ENCODE measurements at regions not wholly inside any gene's neighbourhood (a gene's known extent, or its start where the extent isn't known, plus 50 kb on each side); places are given as distances from the start of the nearest gene placed in this dataset.

- TF ChIP-seq CTCF (IDR thresholded peaks at IDR 0.05; ENCODE audit: insufficient read depth, low read length, poor library complexity, severe bottlenecking) = no peak
- no peaks in the 10 kb centered on the region for H3K36me3 ChIP-seq (ENCODE audit: control insufficient read depth, insufficient read depth, low read length)
These were observed 676.3 kb upstream of the GRAMD2B start for GRCh38 chr5:125746917-125747316.

GRCh38 chr5:125750147-125750860, 672.9 kb upstream of the GRAMD2B start:
- no peak for TF ChIP-seq CTCF (IDR thresholded peaks at IDR 0.05; ENCODE audit: insufficient read depth, low read length, poor library complexity, severe bottlenecking)
- no peak for DNase-seq (ENCODE audit: low read depth)
- Histone ChIP-seq H3K36me3 (ENCODE audit: control insufficient read depth, insufficient read depth, low read length) (no peaks in the 10 kb centered on the region), H3K27me3 (ENCODE audit: control insufficient read depth, insufficient read depth, low read length) (no peaks in the 10 kb centered on the region), H3K4me3 (ENCODE audit: low read depth, low read length) (no peak overlapping the region)

More at GRCh38 chr5:125746917-125747316, 676.3 kb upstream of the GRAMD2B start:
- H3K4me3 ChIP-seq (ENCODE audit: low read depth, low read length) = no peak overlapping the region
- no peak for DNase-seq (ENCODE audit: low read depth)
- no peaks in the 10 kb centered on the region for H3K27me3 ChIP-seq (ENCODE audit: control insufficient read depth, insufficient read depth, low read length)

- Histone ChIP-seq H3K4me3 (ENCODE audit: low read depth, low read length) (no peak overlapping the region), H3K27me3 (ENCODE audit: control insufficient read depth, insufficient read depth, low read length) (no peaks in the 10 kb centered on the region)
- DNase-seq (ENCODE audit: low read depth) = no peak
These were observed 672.4 kb upstream of the GRAMD2B start for GRCh38 chr5:125750861-125751186.

GRCh38 chr5:125756456-125756855, 666.8 kb upstream of the GRAMD2B start:
- DNase-seq (ENCODE audit: low read depth) = no peak
- Histone ChIP-seq H3K4me3 (ENCODE audit: low read depth, low read length) (no peak overlapping the region), H3K36me3 (ENCODE audit: control insufficient read depth, insufficient read depth, low read length) (no peaks in the 10 kb centered on the region), H3K27me3 (ENCODE audit: control insufficient read depth, insufficient read depth, low read length) (no peaks in the 10 kb centered on the region)
- TF ChIP-seq CTCF (IDR thresholded peaks at IDR 0.05; ENCODE audit: insufficient read depth, low read length, poor library complexity, severe bottlenecking) = no peak

More at GRCh38 chr5:125750861-125751186, 672.4 kb upstream of the GRAMD2B start:
- TF ChIP-seq CTCF (IDR thresholded peaks at IDR 0.05; ENCODE audit: insufficient read depth, low read length, poor library complexity, severe bottlenecking) = no peak
- no peaks in the 10 kb centered on the region for H3K36me3 ChIP-seq (ENCODE audit: control insufficient read depth, insufficient read depth, low read length)

- Histone ChIP-seq H3K36me3 (ENCODE audit: control insufficient read depth, insufficient read depth, low read length) (no peaks in the 10 kb centered on the region), H3K27me3 (ENCODE audit: control insufficient read depth, insufficient read depth, low read length) (no peaks in the 10 kb centered on the region), H3K4me3 (ENCODE audit: low read depth, low read length) (no peak overlapping the region)
- DNase-seq (ENCODE audit: low read depth) = no peak
- no peak for TF ChIP-seq CTCF (IDR thresholded peaks at IDR 0.05; ENCODE audit: insufficient read depth, low read length, poor library complexity, severe bottlenecking)
These were observed 656.5 kb upstream of the GRAMD2B start for GRCh38 chr5:125766706-125767105.

GRCh38 chr5:125775896-125776295, 647.3 kb upstream of the GRAMD2B start:
- H3K4me3 ChIP-seq (ENCODE audit: low read depth, low read length) = no peak overlapping the region
- H3K27me3 ChIP-seq (ENCODE audit: control insufficient read depth, insufficient read depth, low read length) = no peaks in the 10 kb centered on the region
- H3K36me3 ChIP-seq (ENCODE audit: control insufficient read depth, insufficient read depth, low read length) = no peaks in the 10 kb centered on the region
- TF ChIP-seq CTCF (IDR thresholded peaks at IDR 0.05; ENCODE audit: insufficient read depth, low read length, poor library complexity, severe bottlenecking) = no peak
- DNase-seq (ENCODE audit: low read depth) = no peak

Data from kidney epithelial cell (primary cell).